ENCODE measurements at regions not wholly inside any gene's neighbourhood (a gene's known extent, or its start where the extent isn't known, plus 50 kb on each side); places are given as distances from the start of the nearest gene placed in this dataset.

GRCh38 chr5:42021923-42022322 lies 96.8 kb downstream of the FBXO4 start:
- peak; percentile 17 for DNase-seq (ENCODE audit: low spot score)
- TF ChIP-seq CTCF (IDR thresholded peaks at IDR 0.05; ENCODE audit: extremely low read depth, missing control alignments), result no peak

GRCh38 chr5:42022383-42022972 lies 97.4 kb downstream of the FBXO4 start:
- TF ChIP-seq CTCF (IDR thresholded peaks at IDR 0.05; ENCODE audit: extremely low read depth, missing control alignments), result no peak
- no peak for DNase-seq (ENCODE audit: low spot score)

- no peak for DNase-seq (ENCODE audit: low spot score)
- TF ChIP-seq CTCF (IDR thresholded peaks at IDR 0.05; ENCODE audit: extremely low read depth, missing control alignments), result no peak
Measured at GRCh38 chr5:42026446-42026845, 101.4 kb downstream of the FBXO4 start.

GRCh38 chr5:42032137-42032536 lies 107.1 kb downstream of the FBXO4 start:
- TF ChIP-seq CTCF (IDR thresholded peaks at IDR 0.05; ENCODE audit: extremely low read depth, missing control alignments), result no peak
- no peak for DNase-seq (ENCODE audit: low spot score)

GRCh38 chr5:42035526-42035925 lies 110.4 kb downstream of the FBXO4 start:
- TF ChIP-seq CTCF (IDR thresholded peaks at IDR 0.05; ENCODE audit: extremely low read depth, missing control alignments), result no peak
- DNase-seq (ENCODE audit: low spot score), result no peak

GRCh38 chr5:42036379-42036778 lies 111.3 kb downstream of the FBXO4 start:
- no peak for DNase-seq (ENCODE audit: low spot score)
- no peak for TF ChIP-seq CTCF (IDR thresholded peaks at IDR 0.05; ENCODE audit: extremely low read depth, missing control alignments)

- no peak for TF ChIP-seq CTCF (IDR thresholded peaks at IDR 0.05; ENCODE audit: extremely low read depth, missing control alignments)
- no peak for DNase-seq (ENCODE audit: low spot score)
Measured at GRCh38 chr5:42037379-42037932, 112.4 kb downstream of the FBXO4 start.
